Endothelial cell of umbilical vein (primary cell): ENCODE measurements at regions not wholly inside any gene's neighbourhood (a gene's known extent, or its start where the extent isn't known, plus 50 kb on each side); places are given as distances from the start of the nearest gene placed in this dataset.

ENCODE experiments used
- BruUV-seq: library from RNA; stranded (reverse); fragments of 400-500 nt; replicated peaks from 2 replicates; lab custom pipeline; 2021; lab: Mats Ljungman, UMichigan
- CTCF ChIA-PET: fragments of 300-600, 350-600 bp; sonication (Branson Sonifier 250); formaldehyde crosslinking; loops from one replicate; lab custom pipeline; 2021; ENCODE audit warnings: antibody characterized with exemption, inconsistent platforms; lab: Charles Lee
- POLR2A ChIA-PET: fragments of 300-600, 350-600 bp; sonication (Branson Sonifier 250); formaldehyde crosslinking; loops from one replicate; lab custom pipeline; 2021; ENCODE audit warnings: antibody characterized with exemption, inconsistent platforms; lab: Charles Lee
- DNase-seq: peaks from one replicate; pipeline ENCODE4 v3.0.0-alpha.2; 2011; ENCODE audit warnings: low read depth, low spot score
- FAIRE-seq: peaks from 2 replicates; lab custom pipeline; 2011; peaks lifted over from hg19 to GRCh38; lab: Jason Lieb, UNC
- H2AFZ ChIP-seq: 2 replicates; pipeline ENCODE4 v1.6.0; 2012; ENCODE audit warnings: low read depth, low read length, control low read depth, inconsistent platforms
- H3K27ac ChIP-seq: 2 replicates; pipeline ENCODE4 v1.5.1; 2011; ENCODE audit warnings: low read depth, mild to moderate bottlenecking, control low read depth, low read length, moderate library complexity; ENCODE audit not compliant: insufficient read depth
- H3K27me3 ChIP-seq, 2 experiments: 2 replicates each; pipeline versions ENCODE4 v1.6.0 to v1.6.1; 2011; ENCODE audit warnings: low read length in 2 of 2, mixed read lengths in 1 of 2; ENCODE audit not compliant: control insufficient read depth in 2 of 2, insufficient read depth in 2 of 2
- H3K36me3 ChIP-seq, 2 experiments: 2 replicates in 1 of 2; 3 replicates in 1 of 2; pipeline ENCODE4 v1.5.1; 2011; ENCODE audit warnings: low read length in 2 of 2, mild to moderate bottlenecking in 1 of 2, moderate library complexity in 1 of 2; ENCODE audit not compliant: control insufficient read depth in 2 of 2, insufficient read depth in 2 of 2; ENCODE audit errors: extremely low read depth in 1 of 2
- H3K4me1 ChIP-seq: 3 replicates; pipeline ENCODE4 v1.5.1; 2011; ENCODE audit warnings: mild to moderate bottlenecking, low read length; ENCODE audit not compliant: control insufficient read depth, insufficient read depth; ENCODE audit errors: extremely low read depth
- H3K4me2 ChIP-seq: 2 replicates; pipeline ENCODE4 v1.6.1; 2011; ENCODE audit warnings: low read length, control low read depth, mixed read lengths; ENCODE audit not compliant: insufficient read depth
- H3K4me3 ChIP-seq, 3 experiments: fragments of 200-600 bp in 1 of 3; sonication (generic), shearing (Covaris generic) in 1 of 3; replicated peaks in 1 of 3; 2 replicates each; pipeline ENCODE4 v1.5.1; 2011 to 2016; ENCODE audit warnings: control low read depth in 3 of 3, low read length in 3 of 3, mild to moderate bottlenecking in 2 of 3, inconsistent platforms in 1 of 3, low read depth in 1 of 3, moderate library complexity in 1 of 3; ENCODE audit not compliant: insufficient read depth in 1 of 3
- H3K79me2 ChIP-seq: 2 replicates; pipeline ENCODE4 v1.6.0; 2012; ENCODE audit warnings: low read length, inconsistent platforms; ENCODE audit not compliant: control insufficient read depth, insufficient read depth
- H3K9ac ChIP-seq: replicated peaks from 2 replicates; pipeline ENCODE3; 2011; ENCODE audit warnings: low read length, control low read depth; ENCODE audit not compliant: insufficient read depth; ENCODE audit errors: extremely low read depth
- H3K9me1 ChIP-seq: replicated peaks from 3 replicates; pipeline ENCODE4 v1.6.0; 2011; ENCODE audit warnings: mild to moderate bottlenecking, low read length; ENCODE audit not compliant: control insufficient read depth, insufficient read depth; ENCODE audit errors: extremely low read depth
- H3K9me3 ChIP-seq: replicated peaks from 2 replicates; pipeline ENCODE4 v1.5.1; 2012; ENCODE audit warnings: low read length, inconsistent platforms; ENCODE audit not compliant: control insufficient read depth, insufficient read depth
- H4K20me1 ChIP-seq: replicated peaks from 2 replicates; pipeline ENCODE3; 2011; ENCODE audit warnings: mild to moderate bottlenecking, low read length; ENCODE audit not compliant: control insufficient read depth, insufficient read depth; ENCODE audit errors: extremely low read depth
- CTCF ChIP-seq, 2 donors: IDR thresholded peaks; 1 replicate in 1 of 2; 2 replicates in 1 of 2; pipeline ENCODE4 v1.5.1; 2011; ENCODE audit warnings: low read length in 2 of 2, mild to moderate bottlenecking in 2 of 2, moderate library complexity in 2 of 2, control low read depth in 1 of 2, inconsistent platforms in 1 of 2, low read depth in 1 of 2; ENCODE audit not compliant: insufficient read depth in 1 of 2; ENCODE audit errors: extremely low read depth in 1 of 2
- EZH2 ChIP-seq: IDR thresholded peaks from 2 replicates; pipeline ENCODE4 v1.6.1; 2012; ENCODE audit warnings: borderline replicate concordance, low read depth, mild to moderate bottlenecking, moderate library complexity, low read length, inconsistent platforms; ENCODE audit not compliant: severe bottlenecking
- FOS ChIP-seq: IDR thresholded peaks from 2 replicates; pipeline ENCODE4 v1.6.1; 2011; ENCODE audit warnings: mild to moderate bottlenecking, low read length, moderate library complexity, borderline replicate concordance; ENCODE audit not compliant: insufficient read depth
- GATA2 ChIP-seq: IDR thresholded peaks from 2 replicates; pipeline ENCODE4 v1.7.0; 2011; ENCODE audit warnings: low read depth, mild to moderate bottlenecking, moderate library complexity, mixed read lengths, low read length; ENCODE audit not compliant: insufficient read length, insufficient read depth
- JUN ChIP-seq: IDR thresholded peaks from 2 replicates; pipeline ENCODE4 v1.6.1; 2011; ENCODE audit warnings: borderline replicate concordance, low read depth; ENCODE audit not compliant: insufficient read length, insufficient read depth
- MAX ChIP-seq: IDR thresholded peaks from 2 replicates; pipeline ENCODE4 v1.6.1; 2011; ENCODE audit not compliant: insufficient read depth, insufficient read length
- MYC ChIP-seq: IDR thresholded peaks from one replicate; pipeline ENCODE4 v1.6.1; 2011; ENCODE audit warnings: mild to moderate bottlenecking, low read depth, low read length
- POLR2A ChIP-seq: IDR thresholded peaks from 2 replicates; pipeline ENCODE4 v1.6.1; 2012; ENCODE audit warnings: low read depth, mild to moderate bottlenecking, control low read depth, low read length
- POLR2AphosphoS5 ChIP-seq: IDR thresholded peaks from 2 replicates; pipeline ENCODE4 v1.6.1; 2012; ENCODE audit warnings: low read depth, mild to moderate bottlenecking, control low read depth, low read length, moderate library complexity; ENCODE audit not compliant: insufficient read depth
- dilution Hi-C: fragments of 300-500 bp; cut with MboI; formaldehyde crosslinking; loops from one replicate; pipeline ENCODE4 v1.15.0; 2019; ENCODE audit warnings: low sequenced_read_pairs; ENCODE audit not compliant: extremely low pct_ligation_motif_present
- intact Hi-C: fragments of 100-400 bp; cut with micrococcal nuclease; formaldehyde crosslinking; loops from one replicate; pipeline ENCODE4 v1.10.0; 2022

GRCh38 chr15:37370941-37371340 is 270.6 kb upstream of the MEIS2 start:
- no peak overlapping the region for H3K27ac ChIP-seq
- no peaks in the 10 kb centered on the region for H3K79me2 ChIP-seq
- H3K9me1 ChIP-seq, result no peaks in the 10 kb centered on the region
- no peak overlapping the region for H3K4me2 ChIP-seq
- no peak for TF ChIP-seq CTCF (IDR thresholded peaks at IDR 0.05; ENCODE audit: extremely low read depth in 1 of 2, insufficient read depth in 1 of 2, low read depth in 1 of 2, low read length in 2 of 2)
- dilution Hi-C loops, result no loop called here
- intact Hi-C loops, result no loop called here
- no peak overlapping the region for H3K9ac ChIP-seq
- CTCF ChIA-PET, result no interaction called here
- POLR2A ChIA-PET, result no interaction called here
- H4K20me1 ChIP-seq, result no peaks in the 10 kb centered on the region
- H2AFZ ChIP-seq, result no peak overlapping the region
- no TSS peak for BruUV-seq
- DNase-seq (no peak), FAIRE-seq (no peak)
- H3K4me3 ChIP-seq, result no peak overlapping the region
- H3K36me3 ChIP-seq, result no peaks in the 10 kb centered on the region
- H3K9me3 ChIP-seq, result peaks cover 2% of the 10 kb centered on the region
- no peaks in the 10 kb centered on the region for H3K4me1 ChIP-seq
- no peaks in the 10 kb centered on the region for H3K27me3 ChIP-seq

GRCh38 chr15:37372064-37372463 is 271.7 kb upstream of the MEIS2 start:
- ChIA-PET CTCF (no interaction called here), POLR2A (no interaction called here)
- Histone ChIP-seq H3K27ac (no peak overlapping the region), H2AFZ (no peak overlapping the region), H3K4me2 (no peak overlapping the region), H3K36me3 (no peaks in the 10 kb centered on the region), H3K9ac (no peak overlapping the region), H3K9me1 (no peaks in the 10 kb centered on the region), H4K20me1 (no peaks in the 10 kb centered on the region), H3K27me3 (no peaks in the 10 kb centered on the region), H3K79me2 (no peaks in the 10 kb centered on the region), H3K4me1 (no peaks in the 10 kb centered on the region), H3K9me3 (peaks cover 2% of the 10 kb centered on the region), H3K4me3 (no peak overlapping the region)
- dilution Hi-C loops (no loop called here), intact Hi-C loops (no loop called here)
- no peak for FAIRE-seq
- DNase-seq, result no peak
- TF ChIP-seq FOS (no peak), POLR2AphosphoS5 (no peak), JUN (no peak), MAX (no peak), MYC (no peak), POLR2A (no peak), EZH2 (no peak), GATA2 (no peak), CTCF (IDR thresholded peaks at IDR 0.05; ENCODE audit: extremely low read depth in 1 of 2, insufficient read depth in 1 of 2, low read depth in 1 of 2, low read length in 2 of 2) (no peak)
- no TSS peak for BruUV-seq
